ENCODE measurements at regions not wholly inside any gene's neighbourhood (a gene's known extent, or its start where the extent isn't known, plus 50 kb on each side); places are given as distances from the start of the nearest gene placed in this dataset.

GRCh38 chr4:1540601-1541375, 134.5 kb upstream of the NKX1-1 start:
- DNase-seq: no peak

GRCh38 chr4:1539859-1540600, 133.8 kb upstream of the NKX1-1 start:
- no peak for DNase-seq

- DNase-seq: no peak
These were observed 132.9 kb upstream of the NKX1-1 start for GRCh38 chr4:1538941-1539772.

- no peak for DNase-seq
These were observed 131.8 kb upstream of the NKX1-1 start for GRCh38 chr4:1538096-1538410.

- no peak for DNase-seq
These were observed 131.3 kb upstream of the NKX1-1 start for GRCh38 chr4:1537410-1538095.

- DNase-seq: no peak
These were observed 130.6 kb upstream of the NKX1-1 start for GRCh38 chr4:1536579-1537409.

GRCh38 chr4:1535926-1536578, 129.8 kb upstream of the NKX1-1 start:
- no peak for DNase-seq

GRCh38 chr4:1534876-1535526, 128.8 kb upstream of the NKX1-1 start:
- no peak for DNase-seq

- no peak for DNase-seq
These were observed 128.0 kb upstream of the NKX1-1 start for GRCh38 chr4:1534095-1534872.

GRCh38 chr4:1533501-1534064, 127.3 kb upstream of the NKX1-1 start:
- DNase-seq: no peak

- DNase-seq: no peak
These were observed 126.5 kb upstream of the NKX1-1 start for GRCh38 chr4:1532549-1533395.

- DNase-seq: no peak
These were observed 125.7 kb upstream of the NKX1-1 start for GRCh38 chr4:1531683-1532548.

GRCh38 chr4:1530356-1530755, 124.1 kb upstream of the NKX1-1 start:
- DNase-seq: no peak

- DNase-seq: no peak
These were observed 118.5 kb upstream of the NKX1-1 start for GRCh38 chr4:1524761-1525160.

- no peak for DNase-seq
These were observed 117.8 kb upstream of the NKX1-1 start for GRCh38 chr4:1523907-1524636.

GRCh38 chr4:1523506-1523905, 117.3 kb upstream of the NKX1-1 start:
- no peak for DNase-seq

GRCh38 chr4:1523033-1523432, 116.8 kb upstream of the NKX1-1 start:
- no peak for DNase-seq
